ENCODE measurements at regions not wholly inside any gene's neighbourhood (a gene's known extent, or its start where the extent isn't known, plus 50 kb on each side); places are given as distances from the start of the nearest gene placed in this dataset.

GRCh38 chr15:98529205-98530145, 118.9 kb upstream of the IGF1R start:
- no peak overlapping the region for H3K27ac Mint-ChIP-seq (ENCODE audit: low read depth, unreplicated experiment)
- DNase-seq (ENCODE audit: unreplicated experiment), result no peak
- no peaks in the 10 kb centered on the region for H3K9me3 Mint-ChIP-seq (ENCODE audit: unreplicated experiment)
- no peaks in the 10 kb centered on the region for H3K4me1 Mint-ChIP-seq (ENCODE audit: insufficient read depth, unreplicated experiment)
- BruUV-seq (replicated peaks), result no TSS peak
- POLR2A ChIA-PET, result no interaction called here
- H3K4me3 Mint-ChIP-seq (ENCODE audit: unreplicated experiment), result no peak overlapping the region
- CTCF ChIA-PET, result interaction anchor here (0.6 to 1.6 kb wide), 3 partner anchors 34 to 206 kb away, joined by 3 to 4 read pairs (median 4); no protein-coding TSS in a partner anchor
- no peaks in the 10 kb centered on the region for H3K36me3 Mint-ChIP-seq (ENCODE audit: insufficient read depth, unreplicated experiment)
- intact Hi-C loops (cut with micrococcal nuclease), result no loop called here
- peaks cover 65% of the 10 kb centered on the region for H3K27me3 Mint-ChIP-seq (ENCODE audit: insufficient read depth, unreplicated experiment)
- TF ChIP-seq CTCF (IDR thresholded peaks at IDR 0.05; ENCODE audit: unreplicated experiment), result no peak

GRCh38 chr15:98530570-98530969, 117.8 kb upstream of the IGF1R start:
- no peak for DNase-seq (ENCODE audit: unreplicated experiment)
- Mint-ChIP-seq H3K4me3 (ENCODE audit: unreplicated experiment) (no peak overlapping the region), H3K27me3 (ENCODE audit: insufficient read depth, unreplicated experiment) (peaks cover 67% of the 10 kb centered on the region), H3K9me3 (ENCODE audit: unreplicated experiment) (no peaks in the 10 kb centered on the region), H3K36me3 (ENCODE audit: insufficient read depth, unreplicated experiment) (no peaks in the 10 kb centered on the region), H3K27ac (ENCODE audit: low read depth, unreplicated experiment) (no peak overlapping the region), H3K4me1 (ENCODE audit: insufficient read depth, unreplicated experiment) (no peaks in the 10 kb centered on the region)
- no TSS peak for BruUV-seq (replicated peaks)
- ChIA-PET CTCF (interaction anchor here (0.6 to 2.5 kb wide), 3 partner anchors 11 to 207 kb away, joined by 3 to 12 read pairs (median 4); no protein-coding TSS in a partner anchor), POLR2A (interaction anchor here (0.6 kb wide), 2 partner anchors 230 to 499 kb away, joined by 3 to 5 read pairs; no protein-coding TSS in a partner anchor)
- intact Hi-C loops (cut with micrococcal nuclease), result no loop called here
- no peak for TF ChIP-seq CTCF (IDR thresholded peaks at IDR 0.05; ENCODE audit: unreplicated experiment)

GRCh38 chr15:98532063-98532462, 116.3 kb upstream of the IGF1R start:
- ChIA-PET CTCF (interaction anchor here (1.3 to 2.5 kb wide), 2 partner anchors 8 to 13 kb away, joined by 3 to 12 read pairs; no protein-coding TSS in a partner anchor), POLR2A (no interaction called here)
- BruUV-seq (replicated peaks), result no TSS peak
- H3K27me3 Mint-ChIP-seq (ENCODE audit: insufficient read depth, unreplicated experiment), result peaks cover 82% of the 10 kb centered on the region
- TF ChIP-seq CTCF (IDR thresholded peaks at IDR 0.05; ENCODE audit: unreplicated experiment), result no peak
- intact Hi-C loops (cut with micrococcal nuclease), result no loop called here
- no peak overlapping the region for H3K27ac Mint-ChIP-seq (ENCODE audit: low read depth, unreplicated experiment)
- H3K4me3 Mint-ChIP-seq (ENCODE audit: unreplicated experiment), result no peak overlapping the region
- H3K36me3 Mint-ChIP-seq (ENCODE audit: insufficient read depth, unreplicated experiment), result no peaks in the 10 kb centered on the region
- no peaks in the 10 kb centered on the region for H3K4me1 Mint-ChIP-seq (ENCODE audit: insufficient read depth, unreplicated experiment)
- no peaks in the 10 kb centered on the region for H3K9me3 Mint-ChIP-seq (ENCODE audit: unreplicated experiment)
- DNase-seq (ENCODE audit: unreplicated experiment), result no peak

GRCh38 chr15:98536976-98537375, 111.4 kb upstream of the IGF1R start:
- Mint-ChIP-seq H3K36me3 (ENCODE audit: insufficient read depth, unreplicated experiment) (no peaks in the 10 kb centered on the region), H3K4me1 (ENCODE audit: insufficient read depth, unreplicated experiment) (no peaks in the 10 kb centered on the region), H3K4me3 (ENCODE audit: unreplicated experiment) (no peak overlapping the region), H3K9me3 (ENCODE audit: unreplicated experiment) (no peaks in the 10 kb centered on the region), H3K27me3 (ENCODE audit: insufficient read depth, unreplicated experiment) (peaks cover 89% of the 10 kb centered on the region), H3K27ac (ENCODE audit: low read depth, unreplicated experiment) (no peak overlapping the region)
- DNase-seq (ENCODE audit: unreplicated experiment), result no peak
- intact Hi-C loops (cut with micrococcal nuclease), result no loop called here
- no TSS peak for BruUV-seq (replicated peaks)
- POLR2A ChIA-PET, result interaction anchor here (1.4 to 1.9 kb wide), 2 partner anchors 12 to 147 kb away, joined by 4 to 8 read pairs; no protein-coding TSS in a partner anchor
- TF ChIP-seq CTCF (IDR thresholded peaks at IDR 0.05; ENCODE audit: unreplicated experiment), result no peak
- CTCF ChIA-PET, result interaction anchor here (1.4 kb wide), 1 partner anchor 345 kb away, joined by 3 read pairs; no protein-coding TSS in a partner anchor
